ENCODE measurements at regions not wholly inside any gene's neighbourhood (a gene's known extent, or its start where the extent isn't known, plus 50 kb on each side); places are given as distances from the start of the nearest gene placed in this dataset.

- no peaks in the 10 kb centered on the region for H3K36me3 ChIP-seq (ENCODE audit: insufficient read depth, low read length)
Measured at GRCh38 chr17:70646673-70647072, 477.3 kb downstream of the KCNJ2 start.

GRCh38 chr17:70648166-70648565 is 478.8 kb downstream of the KCNJ2 start:
- Histone ChIP-seq H3K4me3 (ENCODE audit: low read length, poor library complexity, severe bottlenecking) (no peak overlapping the region), H3K9ac (ENCODE audit: low read depth, low read length, poor library complexity, severe bottlenecking) (no peak overlapping the region), H2AFZ (ENCODE audit: low read length) (no peak overlapping the region), H3K36me3 (ENCODE audit: insufficient read depth, low read length) (no peaks in the 10 kb centered on the region), H3K4me2 (ENCODE audit: low read depth, low read length, poor library complexity, severe bottlenecking) (no peak overlapping the region), H3K4me1 (ENCODE audit: insufficient read depth, low read length, poor library complexity, severe bottlenecking) (no peaks in the 10 kb centered on the region), H3F3A (ENCODE audit: low read depth) (no peaks in the 10 kb centered on the region), H3K27me3 (ENCODE audit: insufficient read depth, low read length, poor library complexity, severe bottlenecking) (no peaks in the 10 kb centered on the region), H3K79me2 (ENCODE audit: insufficient read depth, low read length) (no peaks in the 10 kb centered on the region), H3K9me3 (ENCODE audit: insufficient read depth, low read depth, low read length) (no peaks in the 10 kb centered on the region), H4K20me1 (ENCODE audit: insufficient read depth, low read length, poor library complexity, severe bottlenecking) (no peaks in the 10 kb centered on the region), H3K9me2 (replicated peaks; ENCODE audit: low read depth, low read length) (no peaks in the 10 kb centered on the region)
- no peak for TF ChIP-seq EZH2phosphoT487 (IDR thresholded peaks at IDR 0.05; ENCODE audit: borderline replicate concordance)
- TF ChIP-seq, protein P1, sequence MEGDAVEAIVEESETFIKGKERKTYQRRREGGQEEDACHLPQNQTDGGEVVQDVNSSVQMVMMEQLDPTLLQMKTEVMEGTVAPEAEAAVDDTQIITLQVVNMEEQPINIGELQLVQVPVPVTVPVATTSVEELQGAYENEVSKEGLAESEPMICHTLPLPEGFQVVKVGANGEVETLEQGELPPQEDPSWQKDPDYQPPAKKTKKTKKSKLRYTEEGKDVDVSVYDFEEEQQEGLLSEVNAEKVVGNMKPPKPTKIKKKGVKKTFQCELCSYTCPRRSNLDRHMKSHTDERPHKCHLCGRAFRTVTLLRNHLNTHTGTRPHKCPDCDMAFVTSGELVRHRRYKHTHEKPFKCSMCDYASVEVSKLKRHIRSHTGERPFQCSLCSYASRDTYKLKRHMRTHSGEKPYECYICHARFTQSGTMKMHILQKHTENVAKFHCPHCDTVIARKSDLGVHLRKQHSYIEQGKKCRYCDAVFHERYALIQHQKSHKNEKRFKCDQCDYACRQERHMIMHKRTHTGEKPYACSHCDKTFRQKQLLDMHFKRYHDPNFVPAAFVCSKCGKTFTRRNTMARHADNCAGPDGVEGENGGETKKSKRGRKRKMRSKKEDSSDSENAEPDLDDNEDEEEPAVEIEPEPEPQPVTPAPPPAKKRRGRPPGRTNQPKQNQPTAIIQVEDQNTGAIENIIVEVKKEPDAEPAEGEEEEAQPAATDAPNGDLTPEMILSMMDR (conservative IDR thresholded peaks at IDR 0.05; ENCODE audit: low read length), result no peak

More at GRCh38 chr17:70646673-70647072, 477.3 kb downstream of the KCNJ2 start:
- Histone ChIP-seq H2AFZ (ENCODE audit: low read length) (no peak overlapping the region), H3K4me1 (ENCODE audit: insufficient read depth, low read length, poor library complexity, severe bottlenecking) (no peaks in the 10 kb centered on the region), H3F3A (ENCODE audit: low read depth) (no peaks in the 10 kb centered on the region), H4K20me1 (ENCODE audit: insufficient read depth, low read length, poor library complexity, severe bottlenecking) (no peaks in the 10 kb centered on the region), H3K27me3 (ENCODE audit: insufficient read depth, low read length, poor library complexity, severe bottlenecking) (no peaks in the 10 kb centered on the region), H3K4me2 (ENCODE audit: low read depth, low read length, poor library complexity, severe bottlenecking) (no peak overlapping the region), H3K9ac (ENCODE audit: low read depth, low read length, poor library complexity, severe bottlenecking) (no peak overlapping the region), H3K9me2 (replicated peaks; ENCODE audit: low read depth, low read length) (no peaks in the 10 kb centered on the region), H3K4me3 (ENCODE audit: low read length, poor library complexity, severe bottlenecking) (no peak overlapping the region), H3K79me2 (ENCODE audit: insufficient read depth, low read length) (no peaks in the 10 kb centered on the region), H3K9me3 (ENCODE audit: insufficient read depth, low read depth, low read length) (no peaks in the 10 kb centered on the region)
- TF ChIP-seq EZH2phosphoT487 (IDR thresholded peaks at IDR 0.05; ENCODE audit: borderline replicate concordance), result no peak
- TF ChIP-seq, protein P1 (conservative IDR thresholded peaks at IDR 0.05; ENCODE audit: low read length), result no peak

DNA sequence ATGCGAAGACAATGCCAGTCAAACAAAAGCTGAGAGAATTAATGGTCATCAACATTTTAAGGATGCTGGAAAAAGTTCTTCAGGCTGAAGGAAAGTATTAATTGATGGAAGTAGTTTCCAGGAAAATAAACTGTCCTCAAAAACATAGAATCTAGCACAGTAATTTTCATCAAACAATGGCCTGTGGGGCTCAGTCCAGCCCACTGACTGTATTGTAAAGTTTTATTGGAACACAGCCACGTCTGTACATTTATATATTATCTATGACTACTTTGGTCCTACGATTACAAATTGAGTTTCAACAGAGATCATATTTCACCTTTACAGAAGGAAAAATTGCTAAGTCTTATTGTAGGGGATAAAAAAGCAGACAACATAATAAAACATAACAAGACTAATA is 484.5 kb downstream of the KCNJ2 start:
- H2AFZ ChIP-seq (ENCODE audit: low read length), result no peak overlapping the region
- no peaks in the 10 kb centered on the region for H3K36me3 ChIP-seq (ENCODE audit: insufficient read depth, low read length)
- H3K9me3 ChIP-seq (ENCODE audit: insufficient read depth, low read depth, low read length), result no peaks in the 10 kb centered on the region
- H3K4me3 ChIP-seq (ENCODE audit: low read length, poor library complexity, severe bottlenecking), result no peak overlapping the region
- H3K27me3 ChIP-seq (ENCODE audit: insufficient read depth, low read length, poor library complexity, severe bottlenecking), result no peaks in the 10 kb centered on the region
- H3F3A ChIP-seq (ENCODE audit: low read depth), result no peaks in the 10 kb centered on the region
- TF ChIP-seq, protein P1 (conservative IDR thresholded peaks at IDR 0.05; ENCODE audit: low read length), result no peak
- TF ChIP-seq EZH2phosphoT487 (IDR thresholded peaks at IDR 0.05; ENCODE audit: borderline replicate concordance), result no peak
- no peak overlapping the region for H3K9ac ChIP-seq (ENCODE audit: low read depth, low read length, poor library complexity, severe bottlenecking)
- no peaks in the 10 kb centered on the region for H3K9me2 ChIP-seq (replicated peaks; ENCODE audit: low read depth, low read length)
- no peaks in the 10 kb centered on the region for H4K20me1 ChIP-seq (ENCODE audit: insufficient read depth, low read length, poor library complexity, severe bottlenecking)
- no peak overlapping the region for H3K4me2 ChIP-seq (ENCODE audit: low read depth, low read length, poor library complexity, severe bottlenecking)
- H3K79me2 ChIP-seq (ENCODE audit: insufficient read depth, low read length), result no peaks in the 10 kb centered on the region
- no peaks in the 10 kb centered on the region for H3K4me1 ChIP-seq (ENCODE audit: insufficient read depth, low read length, poor library complexity, severe bottlenecking)

All from Loucy (cell line).